Epithelial cell of esophagus (primary cell): ENCODE measurements at regions not wholly inside any gene's neighbourhood (a gene's known extent, or its start where the extent isn't known, plus 50 kb on each side); places are given as distances from the start of the nearest gene placed in this dataset.

Experiments
- DNase-seq: peaks from one replicate; pipeline ENCODE4 v3.0.0; 2010; ENCODE audit warnings: low read depth
- H3K4me3 ChIP-seq: 2 replicates; pipeline ENCODE4 v1.5.1; 2011; ENCODE audit warnings: mild to moderate bottlenecking, low read length, control low read depth
- CTCF ChIP-seq: IDR thresholded peaks from 2 replicates; pipeline ENCODE4 v1.5.1; 2011; ENCODE audit warnings: low read depth, mild to moderate bottlenecking, low read length, control low read depth, inconsistent platforms; ENCODE audit not compliant: insufficient read depth; ENCODE audit errors: missing control alignments

- H3K4me3 ChIP-seq, result peak overlapping the region; percentile 38
- TF ChIP-seq CTCF, result no peak
- peak; percentile 2 for DNase-seq
Observed at GRCh38 chr3:168249205-168249549, 153.5 kb upstream of the GOLIM4 start.

GRCh38 chr3:168248383-168249204 lies 152.9 kb upstream of the GOLIM4 start:
- H3K4me3 ChIP-seq, result peak overlapping the region; percentile 38
- DNase-seq, result peak; percentile 37
- TF ChIP-seq CTCF, result no peak

GRCh38 chr3:168241156-168241555 lies 145.4 kb upstream of the GOLIM4 start:
- peak; percentile 30 for DNase-seq
- no peak for TF ChIP-seq CTCF
- H3K4me3 ChIP-seq, result no peak overlapping the region

- DNase-seq, result no peak
- no peak overlapping the region for H3K4me3 ChIP-seq
- TF ChIP-seq CTCF, result no peak
Observed at GRCh38 chr3:168239287-168239686, 143.6 kb upstream of the GOLIM4 start.

GRCh38 chr3:168233001-168233400 lies 137.3 kb upstream of the GOLIM4 start:
- TF ChIP-seq CTCF, result no peak
- DNase-seq, result no peak
- no peak overlapping the region for H3K4me3 ChIP-seq

- TF ChIP-seq CTCF, result no peak
- DNase-seq, result no peak
- H3K4me3 ChIP-seq, result no peak overlapping the region
Observed at GRCh38 chr3:168223085-168223484, 127.4 kb upstream of the GOLIM4 start.

GRCh38 chr3:168220556-168220955 lies 124.8 kb upstream of the GOLIM4 start:
- peak; percentile 1 for DNase-seq
- no peak overlapping the region for H3K4me3 ChIP-seq
- TF ChIP-seq CTCF, result no peak
